Type B pancreatic cell (in vitro differentiated cells): ENCODE measurements at regions not wholly inside any gene's neighbourhood (a gene's known extent, or its start where the extent isn't known, plus 50 kb on each side); places are given as distances from the start of the nearest gene placed in this dataset.

Experiments used
- DNase-seq: peaks from one replicate; pipeline ENCODE4 v3.0.0; 2021; ENCODE audit warnings: mixed read lengths; ENCODE audit not compliant: unreplicated experiment; ENCODE audit errors: extremely low spot score
- H3K27ac Mint-ChIP-seq: 2 replicates; pipeline ENCODE4 v1.8.0; 2021; ENCODE audit warnings: mild to moderate bottlenecking, mixed read lengths
- H3K27me3 Mint-ChIP-seq: 2 replicates; pipeline ENCODE4 v1.8.0; 2021; ENCODE audit warnings: mixed read lengths
- H3K36me3 Mint-ChIP-seq: 2 replicates; pipeline ENCODE4 v1.8.0; 2021; ENCODE audit warnings: mixed read lengths
- H3K4me1 Mint-ChIP-seq: one replicate; pipeline ENCODE4 v1.8.0; 2021; ENCODE audit warnings: mixed read lengths; ENCODE audit not compliant: unreplicated experiment
- H3K4me3 Mint-ChIP-seq: 2 replicates; pipeline ENCODE4 v1.8.0; 2021; ENCODE audit warnings: mild to moderate bottlenecking, mixed read lengths
- H3K9me3 Mint-ChIP-seq: 2 replicates; pipeline ENCODE4 v1.8.0; 2021; ENCODE audit warnings: mixed read lengths
- TF ChIP-seq, protein P1 (sequence below): fragments of 200-600 bp; sonication (generic); conservative IDR thresholded peaks from 2 replicates; pipeline ENCODE4 v1.5.0; 2021; ENCODE audit warnings: antibody characterized with exemption, mild to moderate bottlenecking

DNA sequence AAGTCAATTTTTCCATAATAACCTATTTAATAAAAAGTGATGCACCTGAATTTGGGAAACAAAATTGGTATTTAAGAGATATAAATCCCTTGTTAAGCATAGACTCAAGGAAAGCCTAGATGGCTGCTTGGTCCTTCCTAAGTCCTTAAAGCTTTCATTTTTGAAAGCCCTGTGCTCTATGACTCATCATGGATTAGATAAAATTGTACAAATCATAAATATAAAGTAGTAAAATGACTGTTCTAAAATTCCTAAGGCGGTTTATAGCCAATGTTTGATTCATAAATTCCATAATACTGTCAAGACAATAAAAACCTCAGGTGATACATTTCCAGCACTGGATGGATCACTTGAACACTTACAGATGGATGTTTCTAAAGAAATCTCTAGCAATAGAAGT, 730.8 kb upstream of the EPHA6 start:
- no peaks in the 10 kb centered on the region for H3K27me3 Mint-ChIP-seq
- H3K36me3 Mint-ChIP-seq = no peaks in the 10 kb centered on the region
- H3K9me3 Mint-ChIP-seq = no peaks in the 10 kb centered on the region
- no peaks in the 10 kb centered on the region for H3K4me1 Mint-ChIP-seq
- DNase-seq = no peak
- no peak overlapping the region for H3K27ac Mint-ChIP-seq
- H3K4me3 Mint-ChIP-seq = no peak overlapping the region
- TF ChIP-seq, protein P1, sequence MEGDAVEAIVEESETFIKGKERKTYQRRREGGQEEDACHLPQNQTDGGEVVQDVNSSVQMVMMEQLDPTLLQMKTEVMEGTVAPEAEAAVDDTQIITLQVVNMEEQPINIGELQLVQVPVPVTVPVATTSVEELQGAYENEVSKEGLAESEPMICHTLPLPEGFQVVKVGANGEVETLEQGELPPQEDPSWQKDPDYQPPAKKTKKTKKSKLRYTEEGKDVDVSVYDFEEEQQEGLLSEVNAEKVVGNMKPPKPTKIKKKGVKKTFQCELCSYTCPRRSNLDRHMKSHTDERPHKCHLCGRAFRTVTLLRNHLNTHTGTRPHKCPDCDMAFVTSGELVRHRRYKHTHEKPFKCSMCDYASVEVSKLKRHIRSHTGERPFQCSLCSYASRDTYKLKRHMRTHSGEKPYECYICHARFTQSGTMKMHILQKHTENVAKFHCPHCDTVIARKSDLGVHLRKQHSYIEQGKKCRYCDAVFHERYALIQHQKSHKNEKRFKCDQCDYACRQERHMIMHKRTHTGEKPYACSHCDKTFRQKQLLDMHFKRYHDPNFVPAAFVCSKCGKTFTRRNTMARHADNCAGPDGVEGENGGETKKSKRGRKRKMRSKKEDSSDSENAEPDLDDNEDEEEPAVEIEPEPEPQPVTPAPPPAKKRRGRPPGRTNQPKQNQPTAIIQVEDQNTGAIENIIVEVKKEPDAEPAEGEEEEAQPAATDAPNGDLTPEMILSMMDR = no peak

DNA sequence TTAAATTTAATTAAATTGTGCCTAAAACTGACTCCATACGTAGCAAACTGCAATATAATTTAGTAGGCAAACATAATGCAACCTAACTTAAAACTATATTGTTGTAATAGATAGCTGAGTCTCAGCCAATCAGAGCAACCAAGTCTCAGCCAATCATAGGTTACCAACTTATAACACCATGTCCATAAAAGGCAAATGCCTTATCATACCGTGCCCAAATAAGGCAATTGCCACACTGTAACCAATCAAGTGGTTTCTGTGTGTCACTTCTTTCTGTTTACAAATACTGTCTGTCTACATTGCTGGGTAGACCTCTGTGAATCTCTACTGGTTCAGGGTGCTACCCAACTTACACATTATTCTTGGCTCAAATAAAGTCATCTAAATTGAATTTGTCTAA, 728.4 kb upstream of the EPHA6 start:
- H3K4me1 Mint-ChIP-seq = no peaks in the 10 kb centered on the region
- TF ChIP-seq, protein P1 = no peak
- no peak overlapping the region for H3K4me3 Mint-ChIP-seq
- no peak for DNase-seq
- H3K27ac Mint-ChIP-seq = no peak overlapping the region
- H3K27me3 Mint-ChIP-seq = no peaks in the 10 kb centered on the region
- H3K9me3 Mint-ChIP-seq = no peaks in the 10 kb centered on the region
- no peaks in the 10 kb centered on the region for H3K36me3 Mint-ChIP-seq

DNA sequence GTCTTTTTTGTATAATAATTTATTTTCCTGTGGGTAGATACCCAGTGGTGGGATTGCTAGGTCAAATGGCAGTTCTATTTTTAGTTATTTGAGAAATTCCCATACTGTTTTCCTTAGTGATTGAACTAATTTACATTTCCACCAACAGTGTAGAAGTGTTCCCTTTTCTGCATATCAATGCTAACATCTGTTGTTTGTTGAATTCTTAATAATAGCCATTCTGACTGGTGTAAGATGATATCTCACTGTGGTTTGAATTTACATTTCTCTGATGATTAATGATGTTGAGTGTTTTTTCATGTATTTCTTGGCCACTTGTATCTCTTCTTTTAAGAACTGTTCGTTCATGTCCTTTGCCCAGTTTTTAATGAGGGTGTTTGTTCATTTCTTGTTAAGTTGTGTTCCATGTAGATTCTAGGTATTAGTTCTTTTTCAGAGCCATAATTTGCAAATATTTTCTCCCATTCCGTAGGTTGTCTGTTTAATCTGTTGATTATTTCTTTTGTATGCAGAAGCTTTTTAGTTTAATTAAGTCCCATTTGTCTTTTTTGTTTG, 713.3 kb upstream of the EPHA6 start:
- Mint-ChIP-seq H3K27me3 (no peaks in the 10 kb centered on the region), H3K27ac (no peak overlapping the region), H3K9me3 (no peaks in the 10 kb centered on the region), H3K36me3 (no peaks in the 10 kb centered on the region), H3K4me1 (no peaks in the 10 kb centered on the region), H3K4me3 (no peak overlapping the region)
- DNase-seq = no peak
- TF ChIP-seq, protein P1 = no peak

DNA sequence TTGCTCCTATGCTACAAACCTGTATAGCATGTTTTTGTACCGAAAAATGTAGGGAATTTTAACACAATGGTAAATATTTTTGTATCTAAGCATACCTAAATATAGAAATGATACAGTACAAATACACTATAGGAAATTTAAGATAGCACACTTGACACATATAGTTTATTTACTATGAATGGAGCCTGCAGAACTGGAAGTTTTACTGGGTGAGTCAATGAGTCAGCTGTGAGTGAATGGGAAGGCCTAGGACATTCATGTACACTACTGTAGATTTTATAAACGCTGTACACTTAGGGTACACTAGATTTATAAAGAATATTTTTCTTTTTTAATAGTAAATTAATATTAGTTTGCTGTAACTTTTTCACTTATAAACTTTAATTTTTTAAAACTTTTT, 707.7 kb upstream of the EPHA6 start:
- Mint-ChIP-seq H3K9me3 (no peaks in the 10 kb centered on the region), H3K4me1 (no peaks in the 10 kb centered on the region), H3K27ac (no peak overlapping the region), H3K36me3 (no peaks in the 10 kb centered on the region), H3K27me3 (no peaks in the 10 kb centered on the region), H3K4me3 (no peak overlapping the region)
- TF ChIP-seq, protein P1 = no peak
- no peak for DNase-seq
